Transverse colon (tissue), 3 donors: ENCODE measurements at regions not wholly inside any gene's neighbourhood (a gene's known extent, or its start where the extent isn't known, plus 50 kb on each side); places are given as distances from the start of the nearest gene placed in this dataset.

Experiments
- POLR2A ChIP-seq: fragments of 450-650 bp; IDR thresholded peaks from one replicate; pipeline ENCODE4 v1.6.1; 2016; ENCODE audit warnings: antibody characterized with exemption, mild to moderate bottlenecking, moderate library complexity
- TF ChIP-seq, protein P1 (sequence below), 5 experiments: fragments of 200-600 bp in 3 of 5; fragments of 450-650 bp in 2 of 5; sonication (generic) in 3 of 5; IDR thresholded peaks; 1 replicate in 2 of 5; 2 replicates in 3 of 5; pipeline ENCODE4 v1.5.1; 2016 to 2017; ENCODE audit warnings: antibody characterized with exemption in 5 of 5, inconsistent platforms in 3 of 5, mild to moderate bottlenecking in 2 of 5, moderate library complexity in 1 of 5

- TF ChIP-seq POLR2A = no peak
- TF ChIP-seq, protein P1, sequence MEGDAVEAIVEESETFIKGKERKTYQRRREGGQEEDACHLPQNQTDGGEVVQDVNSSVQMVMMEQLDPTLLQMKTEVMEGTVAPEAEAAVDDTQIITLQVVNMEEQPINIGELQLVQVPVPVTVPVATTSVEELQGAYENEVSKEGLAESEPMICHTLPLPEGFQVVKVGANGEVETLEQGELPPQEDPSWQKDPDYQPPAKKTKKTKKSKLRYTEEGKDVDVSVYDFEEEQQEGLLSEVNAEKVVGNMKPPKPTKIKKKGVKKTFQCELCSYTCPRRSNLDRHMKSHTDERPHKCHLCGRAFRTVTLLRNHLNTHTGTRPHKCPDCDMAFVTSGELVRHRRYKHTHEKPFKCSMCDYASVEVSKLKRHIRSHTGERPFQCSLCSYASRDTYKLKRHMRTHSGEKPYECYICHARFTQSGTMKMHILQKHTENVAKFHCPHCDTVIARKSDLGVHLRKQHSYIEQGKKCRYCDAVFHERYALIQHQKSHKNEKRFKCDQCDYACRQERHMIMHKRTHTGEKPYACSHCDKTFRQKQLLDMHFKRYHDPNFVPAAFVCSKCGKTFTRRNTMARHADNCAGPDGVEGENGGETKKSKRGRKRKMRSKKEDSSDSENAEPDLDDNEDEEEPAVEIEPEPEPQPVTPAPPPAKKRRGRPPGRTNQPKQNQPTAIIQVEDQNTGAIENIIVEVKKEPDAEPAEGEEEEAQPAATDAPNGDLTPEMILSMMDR (IDR thresholded peaks at IDR 0.05) = no peak
Measured at GRCh38 chr1:81585371-81585770, 215.4 kb upstream of the ADGRL2 start.
